Fibroblast of lung (primary cell): ENCODE measurements at regions not wholly inside any gene's neighbourhood (a gene's known extent, or its start where the extent isn't known, plus 50 kb on each side); places are given as distances from the start of the nearest gene placed in this dataset.

Experiments used
- DNase-seq, 2 donors: peaks; one replicate each; pipeline versions ENCODE4 v3.0.0 to v3.0.0-alpha.2; 2010; ENCODE audit warnings: low read depth in 2 of 2
- H2AFZ ChIP-seq: 2 replicates; pipeline ENCODE4 v1.5.1; 2012; ENCODE audit warnings: low read length, control low read depth, inconsistent platforms
- H3K27ac ChIP-seq: 2 replicates; pipeline ENCODE4 v1.5.1; 2011; ENCODE audit warnings: low read length, control low read depth; ENCODE audit not compliant: insufficient read depth
- H3K27me3 ChIP-seq: 2 replicates; pipeline ENCODE4 v1.5.1; 2011; ENCODE audit warnings: mild to moderate bottlenecking, low read length; ENCODE audit not compliant: control insufficient read depth, insufficient read depth
- H3K36me3 ChIP-seq: 2 replicates; pipeline ENCODE4 v1.5.1; 2011; ENCODE audit warnings: low read length; ENCODE audit not compliant: control insufficient read depth, insufficient read depth
- H3K4me1 ChIP-seq: 2 replicates; pipeline ENCODE4 v1.5.1; 2011; ENCODE audit warnings: low read length; ENCODE audit not compliant: control insufficient read depth, insufficient read depth; ENCODE audit errors: extremely low read depth
- H3K4me2 ChIP-seq: 2 replicates; pipeline ENCODE4 v1.5.1; 2011; ENCODE audit warnings: low read length, control low read depth; ENCODE audit not compliant: insufficient read depth; ENCODE audit errors: extremely low read depth
- H3K4me3 ChIP-seq, 4 experiments: fragments of 200-600 bp in 1 of 4; sonication (generic) in 1 of 4; replicated peaks in 1 of 4; 2 replicates each; pipeline ENCODE4 v1.5.1; 2011 to 2016; ENCODE audit warnings: low read length in 4 of 4, low read depth in 3 of 4, mild to moderate bottlenecking in 3 of 4, control low read depth in 2 of 4, inconsistent platforms in 1 of 4, mixed read lengths in 1 of 4; ENCODE audit not compliant: insufficient read depth in 1 of 4; ENCODE audit errors: control extremely low read depth in 1 of 4
- H3K79me2 ChIP-seq: 2 replicates; pipeline ENCODE4 v1.5.1; 2012; ENCODE audit warnings: mild to moderate bottlenecking, low read length, inconsistent platforms; ENCODE audit not compliant: control insufficient read depth, insufficient read depth
- H3K9ac ChIP-seq: 2 replicates; pipeline ENCODE4 v1.5.1; 2011; ENCODE audit warnings: mild to moderate bottlenecking, low read length, control low read depth; ENCODE audit not compliant: insufficient read depth
- H3K9me3 ChIP-seq: 2 replicates; pipeline ENCODE4 v1.5.1; 2012; ENCODE audit warnings: low read depth, low read length; ENCODE audit not compliant: control insufficient read depth, insufficient read depth
- H4K20me1 ChIP-seq: 2 replicates; pipeline ENCODE4 v1.5.1; 2011; ENCODE audit warnings: low read length; ENCODE audit not compliant: control insufficient read depth, insufficient read depth; ENCODE audit errors: extremely low read depth
- EZH2 ChIP-seq: IDR thresholded peaks from 2 replicates; pipeline ENCODE4 v1.5.1; 2012; ENCODE audit warnings: low read length, control low read depth, mild to moderate bottlenecking; ENCODE audit errors: missing control alignments
- TF ChIP-seq, protein P1 (sequence below), 2 donors: IDR thresholded peaks in 1 of 2; conservative IDR thresholded peaks in 1 of 2; 1 replicate in 1 of 2; 2 replicates in 1 of 2; pipeline ENCODE4 v1.5.1; 2011 to 2012; ENCODE audit warnings: low read length in 2 of 2, control low read depth in 1 of 2, inconsistent platforms in 1 of 2, low read depth in 1 of 2, mild to moderate bottlenecking in 1 of 2

DNA sequence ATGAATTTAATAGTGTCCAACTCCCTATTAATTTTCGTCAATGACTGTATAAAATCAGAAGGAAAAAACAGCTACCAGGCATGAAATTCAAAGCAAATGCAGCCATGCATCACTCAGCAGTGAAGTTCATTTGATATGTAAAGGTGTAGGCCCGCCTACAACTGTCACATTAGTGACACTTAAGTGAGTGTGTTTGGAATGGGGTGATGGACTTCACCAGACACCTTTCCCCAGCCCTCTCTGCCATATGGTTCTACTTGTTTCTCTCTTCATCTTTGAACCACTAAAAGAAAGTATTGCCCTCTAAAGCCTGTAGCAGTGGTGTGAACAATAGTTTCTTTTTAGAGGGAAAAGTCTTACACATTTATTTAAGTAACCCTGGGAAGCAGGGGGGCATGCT is 124.0 kb downstream of the SIPA1L2 start:
- no peak for DNase-seq
- no peak overlapping the region for H3K27ac ChIP-seq

DNA sequence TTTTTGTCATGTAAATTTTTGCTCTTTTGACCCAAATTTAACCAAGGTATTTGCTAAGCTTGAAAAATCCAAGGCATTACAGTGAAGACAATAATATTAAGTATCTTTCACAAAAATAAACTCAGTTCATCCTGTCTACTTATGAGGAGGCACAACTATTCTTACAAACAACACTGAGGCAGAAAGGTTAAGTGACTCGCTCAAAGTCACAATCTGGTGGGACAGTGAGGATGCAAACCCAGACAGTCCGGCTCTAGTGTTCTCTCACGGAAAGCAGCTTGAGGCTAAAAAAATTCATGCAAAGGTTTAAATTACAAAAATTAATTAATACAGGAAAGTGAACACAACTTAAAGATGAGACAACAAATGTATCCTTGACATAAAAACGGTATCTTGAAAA is 125.3 kb downstream of the SIPA1L2 start:
- Histone ChIP-seq H2AFZ (no peak overlapping the region), H3K9me3 (no peaks in the 10 kb centered on the region), H3K36me3 (no peaks in the 10 kb centered on the region), H3K9ac (no peak overlapping the region), H3K4me2 (no peak overlapping the region), H4K20me1 (no peaks in the 10 kb centered on the region), H3K4me3 (no peak overlapping the region), H3K27me3 (no peaks in the 10 kb centered on the region), H3K79me2 (no peaks in the 10 kb centered on the region), H3K27ac (no peak overlapping the region), H3K4me1 (no peaks in the 10 kb centered on the region)
- TF ChIP-seq EZH2 = no peak
- no peak for DNase-seq

More for the DNA sequence above, 124.0 kb downstream of the SIPA1L2 start:
- no peak overlapping the region for H3K4me2 ChIP-seq
- H4K20me1 ChIP-seq = no peaks in the 10 kb centered on the region
- TF ChIP-seq, protein P1, sequence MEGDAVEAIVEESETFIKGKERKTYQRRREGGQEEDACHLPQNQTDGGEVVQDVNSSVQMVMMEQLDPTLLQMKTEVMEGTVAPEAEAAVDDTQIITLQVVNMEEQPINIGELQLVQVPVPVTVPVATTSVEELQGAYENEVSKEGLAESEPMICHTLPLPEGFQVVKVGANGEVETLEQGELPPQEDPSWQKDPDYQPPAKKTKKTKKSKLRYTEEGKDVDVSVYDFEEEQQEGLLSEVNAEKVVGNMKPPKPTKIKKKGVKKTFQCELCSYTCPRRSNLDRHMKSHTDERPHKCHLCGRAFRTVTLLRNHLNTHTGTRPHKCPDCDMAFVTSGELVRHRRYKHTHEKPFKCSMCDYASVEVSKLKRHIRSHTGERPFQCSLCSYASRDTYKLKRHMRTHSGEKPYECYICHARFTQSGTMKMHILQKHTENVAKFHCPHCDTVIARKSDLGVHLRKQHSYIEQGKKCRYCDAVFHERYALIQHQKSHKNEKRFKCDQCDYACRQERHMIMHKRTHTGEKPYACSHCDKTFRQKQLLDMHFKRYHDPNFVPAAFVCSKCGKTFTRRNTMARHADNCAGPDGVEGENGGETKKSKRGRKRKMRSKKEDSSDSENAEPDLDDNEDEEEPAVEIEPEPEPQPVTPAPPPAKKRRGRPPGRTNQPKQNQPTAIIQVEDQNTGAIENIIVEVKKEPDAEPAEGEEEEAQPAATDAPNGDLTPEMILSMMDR (conservative IDR thresholded peaks at IDR 0.05 in 1 of 2, IDR thresholded peaks at IDR 0.05 in 1 of 2; ENCODE audit: low read depth in 1 of 2, low read length in 2 of 2) = no peak
- TF ChIP-seq EZH2 = no peak
- H3K36me3 ChIP-seq = no peaks in the 10 kb centered on the region
- H3K79me2 ChIP-seq = no peaks in the 10 kb centered on the region
- H3K4me1 ChIP-seq = no peaks in the 10 kb centered on the region
- no peak overlapping the region for H2AFZ ChIP-seq
- H3K9ac ChIP-seq = no peak overlapping the region
- no peaks in the 10 kb centered on the region for H3K27me3 ChIP-seq
- no peak overlapping the region for H3K4me3 ChIP-seq
- no peaks in the 10 kb centered on the region for H3K9me3 ChIP-seq

DNA sequence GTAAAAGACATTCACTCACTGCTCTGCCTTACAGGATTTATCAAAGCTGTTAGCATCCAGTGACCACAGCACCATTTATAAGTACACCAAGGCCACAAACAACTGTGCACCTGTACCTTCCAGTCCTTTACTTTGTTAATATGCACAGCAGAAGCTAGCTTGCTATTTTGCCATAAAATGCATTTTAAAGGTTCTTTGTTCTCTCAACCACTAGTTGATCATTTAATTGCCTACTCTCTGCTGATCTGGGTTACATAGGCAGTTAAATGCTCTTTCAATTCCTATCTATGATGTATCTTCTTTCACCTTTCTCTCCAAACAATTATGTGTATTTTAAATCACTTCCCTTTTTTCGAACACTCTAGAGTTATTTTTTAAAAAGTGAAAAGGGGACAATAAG is 126.4 kb downstream of the SIPA1L2 start:
- Histone ChIP-seq H3K9ac (no peak overlapping the region), H3K27ac (no peak overlapping the region), H3K4me2 (no peak overlapping the region), H3K79me2 (no peaks in the 10 kb centered on the region), H3K4me3 (no peak overlapping the region), H4K20me1 (no peaks in the 10 kb centered on the region), H3K4me1 (no peaks in the 10 kb centered on the region), H2AFZ (no peak overlapping the region), H3K36me3 (no peaks in the 10 kb centered on the region), H3K27me3 (no peaks in the 10 kb centered on the region), H3K9me3 (no peaks in the 10 kb centered on the region)
- DNase-seq = no peak
- no peak for TF ChIP-seq EZH2
- TF ChIP-seq, protein P1 (conservative IDR thresholded peaks at IDR 0.05 in 1 of 2, IDR thresholded peaks at IDR 0.05 in 1 of 2; ENCODE audit: low read depth in 1 of 2, low read length in 2 of 2) = no peak
